Hepatocyte (in vitro differentiated cells): ENCODE measurements at regions not wholly inside any gene's neighbourhood (a gene's known extent, or its start where the extent isn't known, plus 50 kb on each side); places are given as distances from the start of the nearest gene placed in this dataset. TPM values are rescaled to one million over a fixed set of nuclear protein-coding genes. Genes with fewer than 3 reads are reported as not detected.

ENCODE experiments used
- DNase-seq: peaks from one replicate; pipeline ENCODE4 v3.0.0-alpha.2; 2016; ENCODE audit warnings: low spot score
- H2AFZ ChIP-seq: fragments of 200-600 bp; sonication (generic); 2 replicates; pipeline ENCODE4 v1.6.0; 2016; ENCODE audit warnings: antibody characterized with exemption, mild to moderate bottlenecking
- H3K27ac ChIP-seq: fragments of 200-600 bp; sonication (generic); 2 replicates; pipeline ENCODE4 v1.5.1; 2016; ENCODE audit warnings: mild to moderate bottlenecking
- H3K27me3 ChIP-seq: fragments of 200-600 bp; sonication (generic); 2 replicates; pipeline ENCODE4 v1.6.1; 2016
- H3K36me3 ChIP-seq: fragments of 200-600 bp; sonication (generic); replicated peaks from 2 replicates; pipeline ENCODE4 v1.5.1; 2016; ENCODE audit warnings: low read depth; ENCODE audit not compliant: insufficient read depth
- H3K4me1 ChIP-seq: fragments of 200-600 bp; sonication (generic); 2 replicates; pipeline ENCODE4 v1.5.1; 2016; ENCODE audit warnings: mild to moderate bottlenecking, moderate library complexity; ENCODE audit not compliant: insufficient read depth
- H3K4me2 ChIP-seq: fragments of 200-600 bp; sonication (generic); 2 replicates; pipeline ENCODE4 v1.6.0; 2016
- H3K4me3 ChIP-seq: fragments of 200-600 bp; sonication (generic); 2 replicates; pipeline ENCODE4 v1.5.1; 2016; ENCODE audit warnings: mild to moderate bottlenecking
- H3K79me2 ChIP-seq: fragments of 200-600 bp; sonication (generic); 2 replicates; pipeline ENCODE4 v1.6.0; 2017; ENCODE audit warnings: mild to moderate bottlenecking
- H3K9me2 ChIP-seq: fragments of 200-600 bp; sonication (generic); replicated peaks from 2 replicates; pipeline ENCODE4 v1.6.0; 2017; ENCODE audit warnings: mild to moderate bottlenecking; ENCODE audit not compliant: insufficient read depth
- H3K9me3 ChIP-seq: fragments of 200-600 bp; sonication (generic); 2 replicates; pipeline ENCODE4 v1.5.1; 2016; ENCODE audit warnings: low read depth, mild to moderate bottlenecking
- H4K20me1 ChIP-seq: fragments of 200-600 bp; sonication (generic); 2 replicates; pipeline ENCODE4 v1.6.0; 2016; ENCODE audit warnings: mild to moderate bottlenecking; ENCODE audit not compliant: insufficient read depth, poor library complexity, severe bottlenecking
- CTCF ChIP-seq: fragments of 200-600 bp; sonication (generic); IDR thresholded peaks from 2 replicates; pipeline ENCODE4 v1.5.1; 2016; ENCODE audit warnings: antibody characterized with exemption, mild to moderate bottlenecking; ENCODE audit not compliant: poor library complexity
- EZH2 ChIP-seq: fragments of 200-600 bp; sonication (generic); IDR thresholded peaks from 2 replicates; pipeline ENCODE4 v1.6.1; 2016; ENCODE audit warnings: antibody characterized with exemption, mild to moderate bottlenecking, borderline replicate concordance
- EZH2phosphoT487 ChIP-seq: fragments of 200-600 bp; sonication (generic); IDR thresholded peaks from one replicate; pipeline ENCODE4 v1.6.1; 2018; ENCODE audit warnings: antibody characterized with exemption, mild to moderate bottlenecking, low read depth, moderate library complexity; ENCODE audit not compliant: unreplicated experiment, severe bottlenecking
- small RNA-seq: library from RNA; depleted of rRNA; stranded (forward); fragments of <200 nt; gene quantifications from one replicate; pipeline ENCODE3, GENCODE V24; 2014

- Histone ChIP-seq H3K4me3 (no peak overlapping the region), H3K4me1 (no peaks in the 10 kb centered on the region), H3K9me2 (no peaks in the 10 kb centered on the region), H3K27ac (no peak overlapping the region), H3K9me3 (no peaks in the 10 kb centered on the region), H3K79me2 (no peaks in the 10 kb centered on the region), H3K4me2 (no peak overlapping the region), H4K20me1 (no peaks in the 10 kb centered on the region), H2AFZ (no peak overlapping the region), H3K36me3 (no peaks in the 10 kb centered on the region), H3K27me3 (no peaks in the 10 kb centered on the region)
- no peak for DNase-seq
- no peak for TF ChIP-seq EZH2phosphoT487
- TF ChIP-seq CTCF, result no peak
- TF ChIP-seq EZH2, result no peak
Measured at GRCh38 chr12:74988156-74988555, 221.5 kb downstream of the KCNC2 start.

Small RNA genes lying in the stretch of these regions (small RNA-seq; reads per million reads assigned to genes)
- gene AC123904.2, result not detected
